Thyroid gland (tissue), 4 donors: ENCODE measurements at regions not wholly inside any gene's neighbourhood (a gene's known extent, or its start where the extent isn't known, plus 50 kb on each side); places are given as distances from the start of the nearest gene placed in this dataset.

Source experiments
- CTCF ChIP-seq, 6 experiments: fragments of 200-600 bp in 3 of 6; fragments of 450-650 bp in 3 of 6; sonication (generic) in 3 of 6; IDR thresholded peaks; one replicate each; pipeline ENCODE4 v1.5.1; 2016 to 2019; ENCODE audit warnings: antibody characterized with exemption in 6 of 6, mild to moderate bottlenecking in 2 of 6, inconsistent platforms in 1 of 6, moderate library complexity in 1 of 6
- POLR2A ChIP-seq, 2 donors: fragments of 450-650 bp; IDR thresholded peaks; one replicate each; pipeline ENCODE4 v1.6.1; 2017; ENCODE audit warnings: antibody characterized with exemption in 2 of 2, mild to moderate bottlenecking in 2 of 2, moderate library complexity in 1 of 2

DNA sequence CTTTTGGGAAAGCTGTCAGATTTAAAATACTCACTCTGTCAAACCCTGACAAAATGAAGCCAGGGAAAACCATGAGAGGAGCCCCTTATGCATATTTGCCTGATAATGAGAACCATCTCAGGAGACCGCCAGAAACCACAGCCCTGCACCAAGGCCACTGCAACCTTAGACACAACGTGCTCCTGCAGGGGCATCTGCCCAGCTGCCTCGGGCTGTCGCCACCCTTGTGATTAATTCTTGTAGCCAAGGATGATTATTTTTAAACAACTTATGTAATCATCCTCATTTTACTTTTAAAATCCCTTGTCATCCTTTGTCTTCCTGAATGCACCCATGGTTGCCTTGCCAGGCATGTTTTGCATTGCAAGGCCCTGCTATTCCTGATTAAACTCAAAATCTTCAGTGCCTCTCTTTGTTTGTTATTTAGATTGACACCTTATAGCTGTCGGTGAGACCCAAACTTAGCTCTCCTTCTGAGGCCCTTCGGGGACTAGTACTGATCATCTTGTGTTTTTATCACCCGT lies 766.4 kb upstream of the TMEM132C start:
- TF ChIP-seq CTCF (IDR thresholded peaks at IDR 0.05) (no peak), POLR2A (IDR thresholded peaks at IDR 0.05) (no peak)
